Endodermal cell (in vitro differentiated cells): ENCODE measurements at regions not wholly inside any gene's neighbourhood (a gene's known extent, or its start where the extent isn't known, plus 50 kb on each side); places are given as distances from the start of the nearest gene placed in this dataset.

Experiments
- DNase-seq: peaks from one replicate; pipeline ENCODE4 v3.0.0-alpha.2; 2017
- H3K27ac ChIP-seq: 2 replicates; pipeline ENCODE4 v1.5.1; 2013; ENCODE audit warnings: mild to moderate bottlenecking, low read depth, low read length, moderate library complexity
- H3K27me3 ChIP-seq: 2 replicates; pipeline ENCODE4 v1.6.1; 2013; ENCODE audit warnings: mild to moderate bottlenecking, low read length, moderate library complexity; ENCODE audit not compliant: insufficient read depth, control insufficient read depth, poor library complexity, severe bottlenecking
- H3K36me3 ChIP-seq: 2 replicates; pipeline ENCODE4 v1.7.0; 2013; ENCODE audit warnings: mild to moderate bottlenecking, low read length, moderate library complexity; ENCODE audit not compliant: control insufficient read depth, insufficient read depth
- H3K4me1 ChIP-seq: one replicate; pipeline ENCODE4 v1.7.0; 2013; ENCODE audit warnings: low read length; ENCODE audit not compliant: control insufficient read depth, insufficient read depth
- H3K4me3 ChIP-seq: 2 replicates; pipeline ENCODE4 v1.5.1; 2013; ENCODE audit warnings: mild to moderate bottlenecking, low read length, moderate library complexity
- H3K9ac ChIP-seq: 2 replicates; pipeline ENCODE4 v1.6.1; 2013; ENCODE audit warnings: mild to moderate bottlenecking, low read length, moderate library complexity; ENCODE audit not compliant: poor library complexity, severe bottlenecking; ENCODE audit errors: extremely low read depth
- H3K9me3 ChIP-seq: 2 replicates; pipeline ENCODE4 v1.6.1; 2013; ENCODE audit warnings: mild to moderate bottlenecking, low read length, moderate library complexity; ENCODE audit not compliant: control insufficient read depth
- H3K27ac Mint-ChIP-seq: 2 replicates; pipeline ENCODE4 v1.8.0; 2020; ENCODE audit warnings: mixed read lengths
- H3K27me3 Mint-ChIP-seq: 2 replicates; pipeline ENCODE4 v1.8.0; 2021; ENCODE audit warnings: mild to moderate bottlenecking, mixed read lengths; ENCODE audit not compliant: insufficient read depth
- H3K36me3 Mint-ChIP-seq: 2 replicates; pipeline ENCODE4 v1.8.0; 2020; ENCODE audit warnings: low read depth, mixed read lengths
- H3K4me1 Mint-ChIP-seq: 2 replicates; pipeline ENCODE4 v1.8.0; 2020; ENCODE audit warnings: mixed read lengths
- H3K4me3 Mint-ChIP-seq: 2 replicates; pipeline ENCODE4 v1.8.0; 2020; ENCODE audit warnings: mild to moderate bottlenecking, moderate library complexity, mixed read lengths
- H3K9me3 Mint-ChIP-seq: 2 replicates; pipeline ENCODE4 v1.8.0; 2020; ENCODE audit warnings: mild to moderate bottlenecking, mixed read lengths
- CTCF ChIP-seq: fragments of 200-600 bp; sonication (generic); conservative IDR thresholded peaks from 2 replicates; pipeline ENCODE4 v1.5.0; 2021; ENCODE audit warnings: antibody characterized with exemption, mild to moderate bottlenecking
- WGBS, 2 experiments: methylation state at CpG; one replicate each; pipeline versions ENCODE4 v1.1.5 to v1.1.7; 2013; ENCODE audit warnings: missing lambda C conversion rate in 2 of 2, mixed read lengths in 1 of 2; ENCODE audit not compliant: insufficient coverage in 1 of 2, insufficient read length in 1 of 2; 5-methylcytosine and 5-hydroxymethylcytosine counted together

- H3K27ac Mint-ChIP-seq = no peak overlapping the region
- H3K4me1 Mint-ChIP-seq = peaks cover 27% of the 10 kb centered on the region
- H3K9me3 Mint-ChIP-seq = no peaks in the 10 kb centered on the region
- Histone ChIP-seq H3K27ac (no peak overlapping the region), H3K9me3 (no peaks in the 10 kb centered on the region), H3K4me3 (no peak overlapping the region), H3K36me3 (no peaks in the 10 kb centered on the region), H3K27me3 (no peaks in the 10 kb centered on the region), H3K9ac (no peak overlapping the region), H3K4me1 (no peaks in the 10 kb centered on the region)
- TF ChIP-seq CTCF = no peak
- DNase-seq = no peak
- peaks cover 4% of the 10 kb centered on the region for H3K27me3 Mint-ChIP-seq
- no peaks in the 10 kb centered on the region for H3K36me3 Mint-ChIP-seq
- H3K4me3 Mint-ChIP-seq = no peak overlapping the region
- 83 to 93% methylated on average over 1 of the region's 1 CpG for WGBS, 2 experiments
Observed at GRCh38 chr9:12627096-12627495, 66.1 kb upstream of the TYRP1 start.

GRCh38 chr9:12628546-12628945 lies 64.6 kb upstream of the TYRP1 start:
- Histone ChIP-seq H3K9ac (no peak overlapping the region), H3K27ac (no peak overlapping the region), H3K4me3 (no peak overlapping the region), H3K4me1 (no peaks in the 10 kb centered on the region), H3K9me3 (no peaks in the 10 kb centered on the region), H3K27me3 (peaks cover 3% of the 10 kb centered on the region), H3K36me3 (no peaks in the 10 kb centered on the region)
- no peak for TF ChIP-seq CTCF
- no peak for DNase-seq
- 85% methylated on average over 1 of the region's 1 CpG; no CpG with 5 or more reads in 1 of the 2 experiments for WGBS, 2 experiments
- Mint-ChIP-seq H3K4me1 (peaks cover 30% of the 10 kb centered on the region), H3K9me3 (no peaks in the 10 kb centered on the region), H3K27me3 (peaks cover 17% of the 10 kb centered on the region), H3K27ac (no peak overlapping the region), H3K4me3 (no peak overlapping the region), H3K36me3 (no peaks in the 10 kb centered on the region)

- Histone ChIP-seq H3K27ac (no peak overlapping the region), H3K9me3 (no peaks in the 10 kb centered on the region), H3K4me3 (no peak overlapping the region), H3K4me1 (no peaks in the 10 kb centered on the region), H3K27me3 (peaks cover 8% of the 10 kb centered on the region), H3K36me3 (no peaks in the 10 kb centered on the region), H3K9ac (no peak overlapping the region)
- DNase-seq = no peak
- no peak for TF ChIP-seq CTCF
- H3K9me3 Mint-ChIP-seq = no peaks in the 10 kb centered on the region
- H3K36me3 Mint-ChIP-seq = no peaks in the 10 kb centered on the region
- 96 to 100% methylated on average over 1 to 2 of the region's 2 CpGs for WGBS, 2 experiments
- H3K4me3 Mint-ChIP-seq = no peak overlapping the region
- peaks cover 22% of the 10 kb centered on the region for H3K27me3 Mint-ChIP-seq
- no peak overlapping the region for H3K27ac Mint-ChIP-seq
- peaks cover 30% of the 10 kb centered on the region for H3K4me1 Mint-ChIP-seq
Observed at GRCh38 chr9:12629067-12629466, 64.1 kb upstream of the TYRP1 start.
